ENCODE measurements at regions not wholly inside any gene's neighbourhood (a gene's known extent, or its start where the extent isn't known, plus 50 kb on each side); places are given as distances from the start of the nearest gene placed in this dataset.

GRCh38 chr13:22726726-22727125 lies 454.1 kb upstream of the SGCG start:
- DNase-seq (ENCODE audit: low read depth) = no peak
- H3K27me3 Mint-ChIP-seq (ENCODE audit: low read depth, unreplicated experiment) = no peaks in the 10 kb centered on the region
- Histone ChIP-seq H3K27ac (ENCODE audit: low read depth, low read length) (no peak overlapping the region), H3K4me2 (ENCODE audit: low read length) (no peak overlapping the region), H3K9ac (ENCODE audit: low read length) (no peak overlapping the region), H3K36me3 (ENCODE audit: insufficient read depth, low read length) (no peaks in the 10 kb centered on the region), H3K79me2 (ENCODE audit: insufficient read depth, low read length) (no peaks in the 10 kb centered on the region), H3K4me3 (ENCODE audit: insufficient read depth, low read depth, low read length) (no peak overlapping the region), H3K27me3 (ENCODE audit: insufficient read depth, low read length) (no peaks in the 10 kb centered on the region), H4K20me1 (ENCODE audit: insufficient read depth, low read length) (no peaks in the 10 kb centered on the region), H3K9me3 (ENCODE audit: insufficient read depth, low read depth, low read length) (no peaks in the 10 kb centered on the region), H3K4me1 (ENCODE audit: insufficient read depth, low read length) (no peaks in the 10 kb centered on the region), H2AFZ (ENCODE audit: low read depth, low read length) (no peak overlapping the region)
- TF ChIP-seq, protein P1, sequence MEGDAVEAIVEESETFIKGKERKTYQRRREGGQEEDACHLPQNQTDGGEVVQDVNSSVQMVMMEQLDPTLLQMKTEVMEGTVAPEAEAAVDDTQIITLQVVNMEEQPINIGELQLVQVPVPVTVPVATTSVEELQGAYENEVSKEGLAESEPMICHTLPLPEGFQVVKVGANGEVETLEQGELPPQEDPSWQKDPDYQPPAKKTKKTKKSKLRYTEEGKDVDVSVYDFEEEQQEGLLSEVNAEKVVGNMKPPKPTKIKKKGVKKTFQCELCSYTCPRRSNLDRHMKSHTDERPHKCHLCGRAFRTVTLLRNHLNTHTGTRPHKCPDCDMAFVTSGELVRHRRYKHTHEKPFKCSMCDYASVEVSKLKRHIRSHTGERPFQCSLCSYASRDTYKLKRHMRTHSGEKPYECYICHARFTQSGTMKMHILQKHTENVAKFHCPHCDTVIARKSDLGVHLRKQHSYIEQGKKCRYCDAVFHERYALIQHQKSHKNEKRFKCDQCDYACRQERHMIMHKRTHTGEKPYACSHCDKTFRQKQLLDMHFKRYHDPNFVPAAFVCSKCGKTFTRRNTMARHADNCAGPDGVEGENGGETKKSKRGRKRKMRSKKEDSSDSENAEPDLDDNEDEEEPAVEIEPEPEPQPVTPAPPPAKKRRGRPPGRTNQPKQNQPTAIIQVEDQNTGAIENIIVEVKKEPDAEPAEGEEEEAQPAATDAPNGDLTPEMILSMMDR (IDR thresholded peaks at IDR 0.05; ENCODE audit: insufficient read depth, low read depth, low read length) = no peak
- no peak for TF ChIP-seq EZH2 (IDR thresholded peaks at IDR 0.05; ENCODE audit: insufficient read depth, low read length)
- H3K36me3 Mint-ChIP-seq (ENCODE audit: low read depth, unreplicated experiment) = no peaks in the 10 kb centered on the region
- no peak overlapping the region for H3K4me3 Mint-ChIP-seq (ENCODE audit: unreplicated experiment)
- FAIRE-seq = no peak
- H3K9me3 Mint-ChIP-seq (ENCODE audit: unreplicated experiment) = no peaks in the 10 kb centered on the region
- no peak overlapping the region for H3K27ac Mint-ChIP-seq (ENCODE audit: unreplicated experiment)
- no peaks in the 10 kb centered on the region for H3K4me1 Mint-ChIP-seq (ENCODE audit: low read depth, unreplicated experiment)

GRCh38 chr13:22735011-22735995 lies 445.5 kb upstream of the SGCG start:
- no peak overlapping the region for H3K27ac Mint-ChIP-seq (ENCODE audit: unreplicated experiment)
- Histone ChIP-seq H3K27ac (ENCODE audit: low read depth, low read length) (no peak overlapping the region), H2AFZ (ENCODE audit: low read depth, low read length) (no peak overlapping the region), H3K9ac (ENCODE audit: low read length) (no peak overlapping the region), H3K36me3 (ENCODE audit: insufficient read depth, low read length) (no peaks in the 10 kb centered on the region), H3K9me3 (ENCODE audit: insufficient read depth, low read depth, low read length) (no peaks in the 10 kb centered on the region), H3K79me2 (ENCODE audit: insufficient read depth, low read length) (no peaks in the 10 kb centered on the region), H3K4me3 (ENCODE audit: insufficient read depth, low read depth, low read length) (no peak overlapping the region), H3K27me3 (ENCODE audit: insufficient read depth, low read length) (no peaks in the 10 kb centered on the region), H3K4me2 (ENCODE audit: low read length) (no peak overlapping the region), H4K20me1 (ENCODE audit: insufficient read depth, low read length) (no peaks in the 10 kb centered on the region), H3K4me1 (ENCODE audit: insufficient read depth, low read length) (no peaks in the 10 kb centered on the region)
- H3K4me3 Mint-ChIP-seq (ENCODE audit: unreplicated experiment) = no peak overlapping the region
- no peaks in the 10 kb centered on the region for H3K4me1 Mint-ChIP-seq (ENCODE audit: low read depth, unreplicated experiment)
- TF ChIP-seq, protein P1 (IDR thresholded peaks at IDR 0.05; ENCODE audit: insufficient read depth, low read depth, low read length) = no peak
- TF ChIP-seq EZH2 (IDR thresholded peaks at IDR 0.05; ENCODE audit: insufficient read depth, low read length) = no peak
- H3K9me3 Mint-ChIP-seq (ENCODE audit: unreplicated experiment) = no peaks in the 10 kb centered on the region
- no peaks in the 10 kb centered on the region for H3K27me3 Mint-ChIP-seq (ENCODE audit: low read depth, unreplicated experiment)
- no peak for DNase-seq (ENCODE audit: low read depth)
- H3K36me3 Mint-ChIP-seq (ENCODE audit: low read depth, unreplicated experiment) = no peaks in the 10 kb centered on the region
- FAIRE-seq = no peak
